Suprapubic skin (tissue), 3 donors: ENCODE measurements at regions not wholly inside any gene's neighbourhood (a gene's known extent, or its start where the extent isn't known, plus 50 kb on each side); places are given as distances from the start of the nearest gene placed in this dataset.

Experiments
- CTCF ChIP-seq, 2 donors: fragments of 200-600 bp in 1 of 2; fragments of 450-650 bp in 1 of 2; sonication (generic) in 1 of 2; IDR thresholded peaks; one replicate each; pipeline ENCODE4 v1.5.1; 2016 to 2019; ENCODE audit warnings: antibody characterized with exemption in 2 of 2, mild to moderate bottlenecking in 1 of 2, moderate library complexity in 1 of 2
- POLR2A ChIP-seq, 2 donors: fragments of 450-650 bp; IDR thresholded peaks; one replicate each; pipeline ENCODE4 v1.6.1; 2017; ENCODE audit warnings: antibody characterized with exemption in 2 of 2, mild to moderate bottlenecking in 2 of 2, moderate library complexity in 2 of 2

- TF ChIP-seq CTCF (IDR thresholded peaks at IDR 0.05) (no peak), POLR2A (IDR thresholded peaks at IDR 0.05) (no peak)
Measured at GRCh38 chr14:49485290-49485689, 100.9 kb downstream of the RPS29 start.
